ENCODE measurements at regions not wholly inside any gene's neighbourhood (a gene's known extent, or its start where the extent isn't known, plus 50 kb on each side); places are given as distances from the start of the nearest gene placed in this dataset.

GRCh38 chr18:78736015-78736690 is 243.5 kb upstream of the SALL3 start:
- Mint-ChIP-seq H3K9me3 (peaks cover 0 to 2% (median 0%) of the 10 kb centered on the region in 7 donors), H3K4me1 (no peaks in the 10 kb centered on the region), H3K27me3 (ENCODE audit: low read depth in 3 of 3) (peaks cover 0 to 6% (median 2%) of the 10 kb centered on the region in 3 donors), H3K27ac (no peak overlapping the region), H3K36me3 (no peaks in the 10 kb centered on the region), H3K4me3 (no peak overlapping the region)
- no peaks in the 10 kb centered on the region for H3K4me1 ChIP-seq (ENCODE audit: control insufficient read depth in 1 of 2, insufficient read depth in 2 of 2, low read length in 2 of 2)
- intact Hi-C loops (cut with micrococcal nuclease) = no loop called here
- no peak overlapping the region for H3K4me3 ChIP-seq (replicated peaks in 1 of 3; ENCODE audit: low read depth in 2 of 3, low read length in 3 of 3)
- no peak overlapping the region for H3K27ac ChIP-seq (ENCODE audit: low read depth in 1 of 2, low read length in 2 of 2)
- no peak overlapping the region for H3K4me2 ChIP-seq (replicated peaks; ENCODE audit: extremely low read depth, low read length, poor library complexity, severe bottlenecking)
- H2AFZ ChIP-seq (ENCODE audit: insufficient read depth, low read depth, low read length, poor library complexity, severe bottlenecking) = no peak overlapping the region
- H4K20me1 ChIP-seq (ENCODE audit: insufficient read depth, low read length) = no peaks in the 10 kb centered on the region
- H3K79me2 ChIP-seq (ENCODE audit: insufficient read depth, low read length) = no peaks in the 10 kb centered on the region
- no peaks in the 10 kb centered on the region for H3K27me3 ChIP-seq (ENCODE audit: control insufficient read depth in 2 of 2, insufficient read depth in 2 of 2, low read length in 2 of 2)
- 91% methylated on average over 23 of the region's 33 CpGs for WGBS (ENCODE audit: insufficient coverage)
- no peaks in the 10 kb centered on the region for H3K36me3 ChIP-seq (replicated peaks in 1 of 2; ENCODE audit: control insufficient read depth in 1 of 2, insufficient read depth in 2 of 2, low read length in 2 of 2)
- no peak for DNase-seq
- H3K9ac ChIP-seq (ENCODE audit: insufficient read depth, low read length, poor library complexity, severe bottlenecking) = no peak overlapping the region
- no peaks in the 10 kb centered on the region for H3K9me3 ChIP-seq (replicated peaks in 1 of 2; ENCODE audit: control insufficient read depth in 1 of 2, insufficient read depth in 1 of 2, low read length in 2 of 2)
- TF ChIP-seq CTCF (IDR thresholded peaks at IDR 0.05) = no peak

- Mint-ChIP-seq H3K4me1 (no peaks in the 10 kb centered on the region), H3K36me3 (no peaks in the 10 kb centered on the region), H3K27me3 (ENCODE audit: low read depth in 3 of 3) (peaks cover 0 to 6% (median 2%) of the 10 kb centered on the region in 3 donors), H3K4me3 (no peak overlapping the region), H3K9me3 (peaks cover 0 to 3% (median 0%) of the 10 kb centered on the region in 7 donors), H3K27ac (peak overlapping the region in 1 of 7 donors; percentile 38)
- Histone ChIP-seq H3K36me3 (replicated peaks in 1 of 2; ENCODE audit: control insufficient read depth in 1 of 2, insufficient read depth in 2 of 2, low read length in 2 of 2) (no peaks in the 10 kb centered on the region), H2AFZ (ENCODE audit: insufficient read depth, low read depth, low read length, poor library complexity, severe bottlenecking) (no peak overlapping the region), H3K4me1 (ENCODE audit: control insufficient read depth in 1 of 2, insufficient read depth in 2 of 2, low read length in 2 of 2) (no peaks in the 10 kb centered on the region), H3K27me3 (ENCODE audit: control insufficient read depth in 2 of 2, insufficient read depth in 2 of 2, low read length in 2 of 2) (no peaks in the 10 kb centered on the region), H3K4me3 (replicated peaks in 1 of 3; ENCODE audit: low read depth in 2 of 3, low read length in 3 of 3) (no peak overlapping the region), H3K27ac (ENCODE audit: low read depth in 1 of 2, low read length in 2 of 2) (no peak overlapping the region), H3K79me2 (ENCODE audit: insufficient read depth, low read length) (no peaks in the 10 kb centered on the region), H4K20me1 (ENCODE audit: insufficient read depth, low read length) (no peaks in the 10 kb centered on the region), H3K9me3 (replicated peaks in 1 of 2; ENCODE audit: control insufficient read depth in 1 of 2, insufficient read depth in 1 of 2, low read length in 2 of 2) (no peaks in the 10 kb centered on the region), H3K4me2 (replicated peaks; ENCODE audit: extremely low read depth, low read length, poor library complexity, severe bottlenecking) (no peak overlapping the region), H3K9ac (ENCODE audit: insufficient read depth, low read length, poor library complexity, severe bottlenecking) (no peak overlapping the region)
- intact Hi-C loops (cut with micrococcal nuclease) = no loop called here
- no peak for TF ChIP-seq CTCF (IDR thresholded peaks at IDR 0.05)
- no peak for DNase-seq
- WGBS (ENCODE audit: insufficient coverage) = 83% methylated on average over 15 of the region's 17 CpGs
Measured at GRCh38 chr18:78737006-78737915, 242.4 kb upstream of the SALL3 start.
